SU-DHL-6 (cell line): ENCODE measurements at regions not wholly inside any gene's neighbourhood (a gene's known extent, or its start where the extent isn't known, plus 50 kb on each side); places are given as distances from the start of the nearest gene placed in this dataset.

Experiments
- EZH2phosphoT487 ChIP-seq: fragments of 200-600 bp; sonication (generic), shearing (Covaris generic); conservative IDR thresholded peaks from 2 replicates; pipeline ENCODE4 v1.6.1; 2018; ENCODE audit warnings: mild to moderate bottlenecking, antibody characterized with exemption, low read length, moderate library complexity, mixed read lengths
- TF ChIP-seq, protein P1 (sequence below): fragments of 200-600 bp; sonication (generic); IDR thresholded peaks from one replicate; pipeline ENCODE4 v1.5.1; 2017; ENCODE audit warnings: antibody characterized with exemption, mild to moderate bottlenecking, low read length, moderate library complexity; ENCODE audit not compliant: insufficient read depth, poor library complexity, severe bottlenecking

DNA sequence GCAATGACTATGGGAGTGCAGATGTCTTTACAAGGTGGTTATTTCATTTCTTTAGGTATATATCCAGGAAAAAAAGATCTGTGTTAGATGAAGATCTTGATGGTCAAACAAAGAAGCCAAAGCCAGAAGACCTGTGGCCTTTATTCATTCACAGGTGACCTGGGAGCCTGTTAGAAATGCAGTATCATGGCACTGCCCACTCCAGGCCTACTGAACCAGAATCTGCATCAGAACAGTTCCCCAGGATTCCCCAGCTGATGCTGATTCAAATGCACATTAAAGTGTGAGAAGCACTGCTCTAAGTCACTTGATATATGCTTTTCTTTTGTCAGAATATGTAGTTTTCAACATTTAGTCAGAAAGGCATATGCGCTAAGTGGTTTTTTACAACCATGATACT, 251.1 kb downstream of the IPMK start:
- TF ChIP-seq, protein P1, sequence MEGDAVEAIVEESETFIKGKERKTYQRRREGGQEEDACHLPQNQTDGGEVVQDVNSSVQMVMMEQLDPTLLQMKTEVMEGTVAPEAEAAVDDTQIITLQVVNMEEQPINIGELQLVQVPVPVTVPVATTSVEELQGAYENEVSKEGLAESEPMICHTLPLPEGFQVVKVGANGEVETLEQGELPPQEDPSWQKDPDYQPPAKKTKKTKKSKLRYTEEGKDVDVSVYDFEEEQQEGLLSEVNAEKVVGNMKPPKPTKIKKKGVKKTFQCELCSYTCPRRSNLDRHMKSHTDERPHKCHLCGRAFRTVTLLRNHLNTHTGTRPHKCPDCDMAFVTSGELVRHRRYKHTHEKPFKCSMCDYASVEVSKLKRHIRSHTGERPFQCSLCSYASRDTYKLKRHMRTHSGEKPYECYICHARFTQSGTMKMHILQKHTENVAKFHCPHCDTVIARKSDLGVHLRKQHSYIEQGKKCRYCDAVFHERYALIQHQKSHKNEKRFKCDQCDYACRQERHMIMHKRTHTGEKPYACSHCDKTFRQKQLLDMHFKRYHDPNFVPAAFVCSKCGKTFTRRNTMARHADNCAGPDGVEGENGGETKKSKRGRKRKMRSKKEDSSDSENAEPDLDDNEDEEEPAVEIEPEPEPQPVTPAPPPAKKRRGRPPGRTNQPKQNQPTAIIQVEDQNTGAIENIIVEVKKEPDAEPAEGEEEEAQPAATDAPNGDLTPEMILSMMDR, result no peak
- TF ChIP-seq EZH2phosphoT487, result no peak
